Activated T-cell treated with anti-CD3 and anti-CD28 coated beads for 4 hours (primary cell): ENCODE measurements at regions not wholly inside any gene's neighbourhood (a gene's known extent, or its start where the extent isn't known, plus 50 kb on each side); places are given as distances from the start of the nearest gene placed in this dataset.
"Not testable (repeated sequence)": the region's sequence is repeated elsewhere in the genome, so short reads cannot be mapped to it uniquely, and the experiment has no call there.

Source experiments
- DNase-seq: peaks from one replicate; pipeline ENCODE4 v3.0.0-alpha.2; 2020

DNA sequence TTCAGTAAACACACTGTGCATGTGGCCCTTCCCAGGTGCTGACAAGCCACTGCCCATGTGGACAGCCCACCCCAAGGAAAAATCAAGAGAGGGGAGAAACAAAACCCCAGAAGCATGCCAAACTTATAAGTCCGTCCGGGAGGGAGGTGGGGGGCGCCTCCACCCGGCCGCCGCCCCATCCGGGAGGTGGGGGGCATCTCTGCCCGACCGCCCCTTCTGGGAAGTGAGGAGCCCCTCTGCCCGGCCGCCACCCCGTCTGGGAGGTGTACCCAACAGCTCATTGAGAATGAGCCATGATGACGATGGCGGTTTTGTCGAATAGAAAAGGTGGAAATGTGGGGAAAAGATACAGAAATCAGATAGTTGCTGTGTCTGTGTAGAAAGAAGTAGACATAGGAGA lies 53.8 kb upstream of the C2CD4B start:
- no peak for DNase-seq

DNA sequence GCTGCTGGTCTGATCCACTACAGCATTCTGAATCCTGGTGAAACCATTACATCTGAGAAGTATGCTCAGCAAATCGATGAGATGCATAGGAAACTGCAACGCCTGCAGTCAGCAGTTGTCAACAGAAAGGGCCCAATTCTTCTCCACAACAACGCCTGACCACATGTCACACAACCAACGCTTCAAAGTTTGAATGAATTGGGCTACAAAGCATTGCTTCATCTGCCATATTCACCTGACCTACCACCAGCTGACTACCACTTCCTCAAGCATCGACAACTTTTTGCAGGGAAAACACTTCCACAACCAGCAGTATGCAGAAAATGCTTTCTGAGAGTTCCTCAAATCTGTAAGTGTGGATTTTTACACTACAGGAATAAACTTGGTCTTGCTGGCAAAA lies 54.7 kb upstream of the C2CD4B start:
- DNase-seq = no peak

DNA sequence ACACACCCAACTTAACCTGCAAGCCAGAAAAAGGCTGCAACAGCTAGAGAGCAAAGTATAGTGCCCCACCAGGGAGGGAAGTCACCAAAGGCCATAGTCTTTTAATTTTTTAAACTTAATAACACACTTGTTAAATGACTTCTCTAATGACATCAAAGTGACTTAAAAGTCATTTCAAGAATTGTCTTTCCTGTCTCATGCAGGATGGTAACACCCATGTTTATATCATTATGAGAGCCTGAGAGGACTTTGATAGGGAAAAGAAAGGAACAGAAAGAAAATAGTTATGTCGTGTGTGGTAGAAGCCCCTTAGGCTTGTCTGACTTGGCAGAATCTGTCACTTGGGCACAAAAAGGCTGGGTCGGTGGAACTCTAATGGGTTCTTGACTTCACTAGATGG lies 57.9 kb upstream of the C2CD4B start:
- no peak for DNase-seq

DNA sequence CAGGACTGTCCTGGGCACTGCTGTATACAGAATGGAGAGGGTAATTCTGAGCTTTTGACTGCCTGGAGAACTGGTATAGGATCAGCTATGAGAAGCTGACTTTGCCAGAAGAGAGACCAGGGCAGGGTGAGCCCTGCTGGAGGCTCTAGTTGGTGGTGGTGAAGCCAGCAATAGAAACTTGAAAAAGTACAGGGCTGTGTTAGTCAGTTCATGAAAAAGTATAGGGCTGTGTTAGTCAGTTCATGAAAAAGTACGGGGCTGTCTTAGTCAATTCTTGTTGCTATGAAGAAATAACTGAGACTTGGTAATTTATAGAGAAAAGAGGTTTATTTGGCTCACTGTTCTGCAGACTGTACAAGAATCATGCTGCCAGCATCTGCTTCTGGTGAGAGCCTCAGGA lies 63.5 kb upstream of the C2CD4B start:
- DNase-seq = no peak

DNA sequence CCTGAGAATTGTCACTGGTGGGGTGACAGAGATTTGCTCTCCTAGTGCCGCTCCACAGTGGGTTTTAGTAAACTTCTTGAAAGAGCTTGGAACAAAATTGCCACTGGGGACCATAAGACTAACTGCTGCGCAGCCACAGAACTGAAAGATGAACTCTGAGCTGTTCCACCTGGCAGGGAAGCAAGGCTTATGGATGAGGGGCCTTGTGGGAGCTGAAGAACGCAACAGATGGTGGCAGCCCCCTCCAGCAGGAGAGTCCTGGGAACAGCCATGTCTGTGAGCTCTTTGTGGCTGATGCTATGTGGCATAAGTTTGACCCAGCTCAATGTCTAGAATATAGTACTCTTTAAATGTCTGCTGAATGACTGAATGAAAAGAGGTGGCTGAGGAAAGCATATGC lies 66.8 kb upstream of the C2CD4B start:
- no peak for DNase-seq

DNA sequence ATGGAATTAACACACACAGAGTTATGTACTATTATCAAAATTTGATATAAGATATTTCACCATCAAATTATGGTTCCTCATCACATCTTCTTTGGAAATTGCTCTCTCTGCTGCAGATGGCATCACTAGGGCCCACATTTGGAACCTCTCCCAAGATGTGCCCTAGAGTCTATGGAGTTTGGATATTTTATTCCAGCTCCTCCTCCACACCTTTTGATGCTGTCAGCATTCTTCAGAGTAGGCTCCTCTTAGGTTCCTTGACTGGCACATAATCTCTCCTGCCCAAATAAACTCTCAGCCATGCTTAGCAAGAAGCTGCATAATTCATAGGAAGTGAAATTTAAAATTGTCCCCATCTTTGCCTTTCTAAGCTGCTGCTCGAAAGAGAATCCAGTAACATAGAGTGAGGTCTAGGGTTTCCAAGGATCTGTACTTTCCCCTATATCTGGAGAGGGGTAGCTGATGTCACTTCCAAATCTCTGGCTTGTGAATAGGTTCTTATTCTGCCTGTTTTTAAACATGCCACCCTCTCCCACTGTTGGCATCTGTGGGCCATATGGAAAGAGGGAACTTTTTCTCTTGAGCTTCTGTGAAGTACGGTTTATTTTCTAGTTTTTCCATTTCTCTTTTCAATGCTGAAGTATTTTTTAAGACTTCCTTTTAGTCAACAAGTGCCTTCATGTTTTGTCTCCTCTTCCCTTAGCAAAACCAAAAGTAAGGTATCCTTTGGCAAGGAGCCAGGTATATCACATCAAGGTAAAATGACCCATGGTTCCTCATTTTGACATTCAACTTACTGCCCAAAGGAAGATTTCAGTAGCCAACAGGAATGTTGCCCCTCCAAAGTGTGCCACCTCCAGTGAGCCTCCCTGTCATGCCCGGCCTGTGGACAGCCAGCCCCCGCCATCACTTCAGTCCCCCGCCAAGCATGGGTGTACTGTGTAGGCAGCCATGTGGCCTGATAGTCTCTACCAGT lies 75.3 kb upstream of the C2CD4B start:
- DNase-seq = no peak

DNA sequence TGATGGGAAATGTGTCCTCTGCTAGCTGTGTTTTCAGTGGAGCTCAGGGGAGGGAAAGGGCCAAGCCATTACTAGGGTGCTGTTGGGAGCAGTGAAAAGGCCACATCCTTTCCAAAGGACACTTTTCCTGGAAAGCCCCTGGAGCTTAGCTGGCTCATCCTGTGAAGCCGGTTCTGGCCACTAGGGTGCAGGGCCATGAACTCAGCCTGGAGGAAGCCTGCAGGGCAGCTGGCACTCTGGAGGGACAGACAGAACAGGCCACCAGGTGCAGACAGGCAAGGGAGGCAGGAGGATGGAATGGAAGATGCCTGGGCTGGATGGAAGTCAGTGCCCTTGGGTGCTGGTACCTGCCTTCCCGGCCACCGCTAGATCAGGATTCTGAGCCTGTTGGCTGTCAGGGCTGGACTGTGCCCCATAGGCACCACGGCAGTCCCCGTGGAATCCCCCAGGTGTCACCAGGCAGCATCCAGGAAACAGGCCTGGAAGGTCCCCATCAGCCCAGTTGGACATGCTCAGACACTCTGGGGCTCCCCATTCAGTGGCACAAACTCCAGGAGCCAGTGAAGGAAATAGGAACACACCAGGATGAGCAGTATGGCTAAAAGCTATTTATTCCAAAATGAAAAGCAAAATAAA lies 76.2 kb upstream of the C2CD4B start:
- no peak for DNase-seq

DNA sequence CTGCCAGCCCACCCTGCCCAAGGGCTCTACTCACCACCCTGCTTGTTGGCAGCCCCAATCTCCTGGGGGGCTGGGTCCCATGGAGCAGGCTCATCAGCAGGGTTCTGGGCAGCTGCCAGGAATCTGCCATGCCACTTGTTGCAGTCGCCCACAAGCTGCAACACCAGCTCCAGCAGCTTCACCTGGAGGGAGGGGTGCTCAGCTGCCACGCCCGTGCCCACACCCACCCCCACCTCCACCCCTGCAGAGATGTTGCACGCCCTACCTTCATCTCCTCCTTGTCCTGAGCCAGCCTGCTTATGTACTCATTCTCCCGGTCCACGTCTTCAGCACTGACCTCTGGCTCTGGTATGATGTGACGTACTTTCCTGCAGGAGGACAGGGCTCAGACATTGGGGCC lies 77.9 kb upstream of the C2CD4B start:
- DNase-seq = no peak

DNA sequence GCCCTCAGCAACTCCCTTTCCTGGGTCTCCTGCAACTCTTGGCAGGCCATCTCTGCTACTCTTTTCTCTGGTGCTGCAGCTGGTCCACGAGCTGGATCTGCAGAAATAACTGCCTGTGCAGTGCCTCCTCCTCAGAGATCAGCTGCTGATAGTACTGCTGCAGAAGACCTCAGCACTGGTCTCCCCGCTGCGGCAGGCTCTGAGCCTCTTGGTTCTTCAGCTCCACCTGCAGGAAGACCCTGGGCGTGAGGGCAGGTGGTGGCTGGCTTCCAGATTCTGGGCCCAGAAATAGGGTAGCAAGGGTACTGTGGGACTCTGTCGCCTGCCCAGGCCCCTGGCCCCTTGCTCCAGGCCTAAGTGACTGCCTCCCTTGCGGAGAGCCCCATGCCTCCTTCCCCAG lies 79.7 kb upstream of the C2CD4B start:
- no peak for DNase-seq

DNA sequence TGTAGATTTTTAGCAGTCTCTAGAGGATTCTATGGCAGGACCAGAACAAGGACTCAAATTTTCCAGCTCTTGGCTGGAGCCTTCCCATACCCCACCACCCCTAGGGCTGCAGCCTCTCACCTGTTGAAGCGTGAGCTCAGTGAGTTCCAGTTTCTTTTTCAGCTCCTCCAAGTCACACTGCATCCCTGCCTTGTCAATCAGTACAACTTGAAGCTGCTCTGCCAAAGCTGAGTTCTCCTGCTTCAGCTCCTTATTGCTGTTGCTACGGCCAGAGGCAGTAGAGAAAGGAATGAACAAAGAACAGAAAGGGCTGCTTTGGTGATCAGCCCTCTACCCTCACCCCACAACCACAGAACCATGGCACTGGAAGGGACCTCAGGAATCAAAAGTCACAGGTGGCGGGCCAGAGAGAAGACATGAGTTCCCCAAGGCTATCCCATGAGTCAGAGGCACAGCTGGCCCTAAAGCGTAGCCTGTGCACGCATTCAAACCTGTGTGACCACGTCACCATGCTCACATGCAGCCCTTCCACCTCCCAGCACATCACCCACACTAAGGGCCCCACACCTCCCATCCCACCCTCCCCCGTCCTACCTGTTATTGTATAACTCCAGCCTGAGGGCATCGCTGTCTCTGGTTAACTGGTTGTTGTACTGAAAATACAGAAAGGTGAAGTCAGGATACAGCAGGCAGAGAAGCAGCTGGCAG lies 83.3 kb upstream of the C2CD4B start:
- DNase-seq = no peak

DNA sequence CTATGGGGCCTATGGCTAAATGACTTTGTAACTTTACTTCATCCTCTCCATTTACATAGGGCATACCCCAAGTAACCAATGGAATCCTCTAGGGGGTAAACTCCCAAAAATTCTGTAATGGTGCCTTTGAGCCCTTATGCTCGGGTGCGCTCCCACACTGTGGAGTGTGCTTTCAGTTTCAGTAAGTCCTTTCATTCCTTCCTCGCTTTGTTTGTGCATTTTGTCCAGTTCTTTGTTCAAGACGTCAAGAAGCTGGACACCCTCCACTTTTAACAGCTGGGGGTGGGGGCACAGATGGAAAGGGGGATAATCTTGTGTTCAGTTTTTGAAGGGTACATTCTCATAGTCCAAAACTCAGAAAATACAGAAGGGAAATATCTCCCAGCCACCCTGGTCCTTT lies 84.4 kb upstream of the C2CD4B start:
- DNase-seq = no peak

DNA sequence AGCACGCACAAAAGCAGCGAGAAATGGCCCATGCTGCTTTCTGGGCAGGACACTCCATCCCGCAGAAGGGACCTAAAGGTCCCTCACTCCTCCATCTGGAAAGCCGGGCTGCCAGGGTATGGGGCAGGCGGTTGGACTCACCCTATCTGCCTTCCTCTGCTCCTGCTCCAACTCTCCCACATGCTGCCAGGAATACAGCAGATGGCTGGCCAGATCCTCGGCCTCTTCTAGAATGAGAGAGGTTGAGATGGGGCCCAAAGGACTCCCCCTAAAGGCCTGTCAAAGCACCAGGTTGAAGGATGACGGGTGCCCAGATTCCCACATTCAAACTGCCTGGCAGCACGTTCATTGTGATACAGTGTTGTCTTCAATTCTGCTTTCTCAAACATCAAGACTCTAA lies 85.1 kb upstream of the C2CD4B start:
- DNase-seq = no peak

DNA sequence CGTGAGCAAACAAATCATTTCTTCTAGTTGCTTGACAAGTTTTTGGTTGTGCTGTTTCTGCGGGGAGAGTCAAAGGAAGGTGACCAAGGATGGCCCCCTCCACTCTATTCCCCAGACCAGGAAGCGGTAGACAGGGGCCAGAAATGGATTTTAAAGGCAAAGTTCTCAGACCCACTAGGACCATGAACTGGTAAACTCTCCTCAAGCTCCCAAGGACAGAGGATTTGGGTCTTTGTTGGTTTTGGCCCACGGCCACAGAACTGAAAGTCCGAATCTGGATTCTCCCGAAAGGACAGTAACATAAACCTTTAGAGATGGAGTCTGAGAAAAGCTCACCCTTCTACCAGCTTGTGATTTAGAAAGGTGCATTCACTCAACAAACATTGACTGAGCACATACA lies 85.9 kb upstream of the C2CD4B start:
- DNase-seq = no peak

DNA sequence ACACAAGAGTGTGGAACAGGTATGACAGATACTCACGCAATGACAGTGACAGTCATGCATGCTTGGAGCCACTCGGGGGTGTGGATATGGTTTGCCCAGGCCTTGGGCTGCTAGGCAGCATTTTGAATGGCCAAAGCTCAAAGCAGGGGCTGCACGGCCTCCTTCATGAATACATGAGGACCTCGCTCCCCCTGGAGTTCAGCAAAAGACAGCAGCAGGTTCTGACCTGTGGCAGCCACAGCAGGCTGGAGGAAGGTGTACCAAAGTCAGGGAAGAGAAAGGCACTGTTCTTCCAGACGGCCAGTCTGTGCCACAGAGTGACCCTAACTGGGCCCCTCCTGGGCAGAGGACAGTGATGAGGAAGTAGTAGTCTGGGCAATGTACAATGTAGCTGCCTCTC lies 88.2 kb upstream of the C2CD4B start:
- DNase-seq = no peak

DNA sequence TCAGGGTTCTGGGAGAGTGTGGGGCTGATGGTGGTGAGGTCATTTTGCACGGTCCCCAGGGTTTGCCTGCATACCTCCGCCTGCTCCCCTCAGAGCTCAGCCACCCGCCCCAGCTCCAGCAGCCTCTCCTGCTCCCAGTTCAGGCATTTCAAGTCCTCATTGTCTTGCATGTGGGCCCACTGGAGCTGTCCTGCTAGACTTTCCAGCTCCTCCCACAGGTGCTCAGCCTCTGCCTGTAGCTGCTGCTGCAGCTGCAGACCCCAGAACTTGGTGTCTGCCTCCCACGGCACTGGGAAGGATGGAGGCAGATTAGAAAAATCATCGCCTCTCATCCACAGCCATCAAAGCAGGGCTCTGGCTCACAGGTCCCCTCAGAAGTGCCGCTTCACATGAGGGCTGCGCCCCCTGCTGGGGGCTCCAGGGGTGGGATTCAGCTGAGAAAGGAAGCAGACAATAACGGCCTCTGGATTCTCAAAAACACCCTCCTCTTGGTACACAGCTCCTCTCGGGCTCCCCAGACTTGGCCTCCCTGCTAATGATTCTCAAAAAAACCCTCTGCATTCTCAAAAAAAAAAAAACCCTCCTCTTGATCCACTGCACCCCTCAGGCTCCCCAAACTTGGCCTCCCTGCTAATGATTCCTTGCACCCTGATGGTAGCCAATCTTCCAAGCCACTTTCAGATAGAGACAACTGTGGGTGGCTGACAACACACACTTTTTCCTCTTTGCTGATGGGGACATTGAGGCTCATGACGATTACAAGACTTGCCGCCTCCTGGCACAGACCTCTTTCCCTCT lies 89.3 kb upstream of the C2CD4B start:
- DNase-seq = peak; percentile 43

DNA sequence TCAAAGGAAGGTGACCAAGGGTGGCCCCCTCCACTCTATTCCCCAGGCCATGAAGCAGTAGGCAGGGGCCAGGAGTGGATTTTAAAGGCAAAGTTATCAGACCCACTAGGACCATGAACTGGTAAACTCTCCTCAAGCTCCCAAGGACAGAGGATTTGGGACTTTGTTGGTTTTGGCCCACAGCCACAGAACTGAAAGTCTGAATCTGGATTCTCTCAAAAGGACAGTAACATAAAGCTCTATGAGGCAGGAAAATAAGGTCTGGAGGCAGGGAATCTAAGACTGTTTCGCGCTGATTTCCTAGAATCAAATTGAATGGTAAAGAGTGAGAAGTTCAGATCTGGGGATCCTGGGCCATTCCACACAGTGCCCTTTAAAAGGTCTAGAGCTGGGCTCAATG lies 91.3 kb upstream of the C2CD4B start:
- not testable (repeated sequence) for DNase-seq

DNA sequence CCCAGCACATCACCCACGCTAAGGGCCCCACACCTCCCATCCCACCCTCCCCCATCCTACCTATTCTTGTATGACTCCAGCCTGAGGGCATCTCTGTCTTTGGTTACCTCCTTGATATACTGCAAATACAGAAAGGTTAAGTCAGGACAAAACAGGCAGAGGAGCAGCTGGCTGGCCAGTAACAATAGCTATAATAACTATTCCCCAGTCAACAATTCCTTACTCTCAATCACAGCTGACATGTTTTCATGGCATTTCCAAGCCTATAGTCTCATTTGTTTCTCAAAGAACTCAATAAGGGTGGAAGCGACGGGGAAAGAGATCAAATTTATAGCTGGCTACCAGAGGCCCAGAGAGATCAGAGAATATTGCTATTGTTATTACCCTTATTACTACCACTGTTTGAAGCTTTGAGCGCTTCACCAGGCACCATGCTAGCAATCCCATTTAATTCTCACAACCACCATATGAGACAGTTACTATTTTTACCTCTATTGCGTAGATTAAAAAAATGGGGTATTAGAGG lies 93.0 kb upstream of the C2CD4B start:
- DNase-seq = no peak

DNA sequence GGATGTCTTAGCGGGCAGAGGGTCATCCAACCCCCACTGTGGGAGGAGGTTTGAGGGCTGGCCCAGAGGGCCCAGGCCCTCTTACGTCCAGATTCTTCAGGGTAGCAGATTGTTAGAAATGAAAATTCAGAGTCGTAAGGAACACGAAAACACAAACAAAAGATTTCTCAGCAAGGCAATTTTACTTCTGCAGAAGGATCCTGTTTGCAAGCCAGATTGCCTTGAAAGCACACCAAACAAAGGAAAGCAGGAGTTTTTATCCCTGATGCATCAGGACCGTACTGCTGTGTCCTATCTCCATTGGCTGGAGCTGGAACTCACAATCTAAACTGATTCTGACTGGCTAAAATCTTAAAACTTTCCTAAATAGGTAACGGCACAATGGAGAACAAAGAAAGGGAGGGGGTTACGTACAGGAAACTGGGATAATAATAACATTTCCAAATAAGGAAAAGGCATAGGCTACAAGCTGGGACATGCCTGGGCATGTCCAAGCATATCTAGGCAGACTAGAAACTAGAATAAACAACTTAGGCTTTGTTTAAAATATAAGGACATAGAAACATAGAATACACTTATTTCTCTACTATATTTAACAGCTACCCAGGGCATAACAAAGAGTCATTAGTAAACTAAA lies 97.3 kb upstream of the C2CD4B start:
- DNase-seq = no peak

DNA sequence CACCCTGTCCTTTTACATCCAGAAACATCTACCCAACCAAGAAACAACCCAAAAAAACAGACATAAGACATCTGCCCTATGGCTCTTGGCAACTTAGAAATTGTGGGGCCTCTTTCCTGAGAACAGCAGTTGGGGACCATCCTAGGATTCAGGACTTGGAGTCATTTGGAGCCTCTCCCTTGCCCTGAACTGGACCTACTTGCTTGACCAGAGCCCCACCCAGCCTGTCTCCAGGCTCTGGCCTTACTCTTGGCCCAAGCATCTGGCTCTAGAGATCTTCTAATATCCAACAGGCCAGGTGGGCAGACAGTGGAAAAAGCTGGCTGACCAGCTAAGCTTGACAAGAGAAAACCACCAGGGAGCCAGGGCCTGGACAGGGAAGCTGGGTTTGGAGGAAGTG lies 99.1 kb upstream of the C2CD4B start:
- no peak for DNase-seq

DNA sequence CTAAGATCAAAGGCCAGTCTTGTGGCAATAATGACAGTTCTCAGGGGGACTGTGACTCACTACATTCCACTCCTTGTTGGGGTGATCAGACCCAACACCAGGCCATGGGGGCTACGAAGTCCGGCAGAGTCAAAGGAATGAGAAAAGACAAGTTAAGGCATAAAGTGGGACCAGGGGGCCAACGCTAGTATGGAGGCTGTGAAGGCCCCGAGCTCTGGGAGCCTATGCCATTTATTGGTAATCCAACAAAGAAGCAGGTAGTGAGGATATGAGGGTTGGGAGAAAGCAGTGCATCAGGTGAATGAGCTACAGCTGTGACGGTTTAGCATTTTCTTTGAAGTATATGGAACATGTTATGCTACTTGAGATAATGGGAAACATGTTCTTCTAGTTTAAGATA lies 104.4 kb upstream of the C2CD4B start:
- DNase-seq = no peak

DNA sequence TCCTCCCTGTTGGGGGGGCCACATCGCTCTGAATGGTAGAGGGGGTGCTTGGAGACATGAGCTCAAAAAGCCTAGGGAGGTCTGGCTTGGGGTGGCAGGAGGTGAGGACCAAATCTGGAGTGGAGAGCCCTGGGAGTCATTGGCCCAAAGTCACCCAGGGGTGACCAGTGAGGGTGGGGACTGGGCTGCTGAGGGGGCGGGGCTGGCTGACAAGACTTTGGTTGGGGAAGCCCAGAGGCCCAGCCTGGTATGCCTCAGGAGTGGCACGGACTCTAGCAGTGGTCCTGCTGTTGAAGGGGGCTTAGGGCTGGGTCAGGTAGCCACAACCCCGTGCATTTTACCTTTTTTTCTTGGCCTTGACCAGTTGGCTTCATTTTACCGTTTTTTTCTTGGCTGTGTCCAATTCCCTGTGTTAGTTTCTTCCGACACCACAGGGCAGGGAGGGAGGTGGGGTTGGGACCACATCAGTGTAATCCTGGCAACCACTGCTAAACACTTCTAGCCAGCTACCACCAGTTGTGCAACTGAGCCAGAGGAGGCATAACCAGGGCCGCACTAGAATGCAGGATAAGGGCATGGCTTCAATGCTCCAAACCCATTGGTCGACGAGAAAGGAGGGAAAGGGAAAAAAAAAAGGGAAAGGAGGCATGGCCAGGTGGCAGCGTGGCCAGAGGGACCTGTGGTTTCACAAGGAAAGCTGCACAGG lies 105.3 kb upstream of the C2CD4B start:
- no peak for DNase-seq

DNA sequence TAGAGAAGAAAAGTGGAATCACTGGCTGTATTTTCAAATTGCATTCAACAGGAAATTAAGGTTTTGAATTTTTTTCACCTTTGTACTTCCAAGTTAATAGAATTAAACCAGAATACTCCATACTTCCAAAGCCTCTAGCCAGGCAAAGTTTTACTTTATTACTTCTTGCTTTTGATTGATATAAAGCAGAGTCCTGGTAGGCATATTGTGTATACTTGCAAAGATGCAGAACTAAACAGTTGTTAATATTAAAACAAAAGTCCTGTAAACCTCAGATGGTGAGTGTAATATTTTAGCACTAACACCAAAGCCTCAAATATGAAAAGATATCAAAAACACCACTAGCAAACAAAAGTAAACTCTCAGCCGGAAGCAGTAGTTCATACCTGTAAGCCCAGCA lies 107.2 kb upstream of the C2CD4B start:
- no peak for DNase-seq
